Cerebellar cortex (tissue), 1 donor: ENCODE measurements at regions not wholly inside any gene's neighbourhood (a gene's known extent, or its start where the extent isn't known, plus 50 kb on each side); places are given as distances from the start of the nearest gene placed in this dataset.

Experiments
- DNase-seq: peaks from one replicate; pipeline ENCODE4 v3.0.0-alpha.2; 2015; ENCODE audit warnings: low spot score

- DNase-seq, result no peak
Measured at GRCh38 chr5:145708169-145708568, 127.0 kb downstream of the PRELID2 start.

- DNase-seq, result no peak
Measured at GRCh38 chr5:145704724-145705123, 130.4 kb downstream of the PRELID2 start.

- DNase-seq, result no peak
Measured at GRCh38 chr5:145703856-145704255, 131.3 kb downstream of the PRELID2 start.

DNA sequence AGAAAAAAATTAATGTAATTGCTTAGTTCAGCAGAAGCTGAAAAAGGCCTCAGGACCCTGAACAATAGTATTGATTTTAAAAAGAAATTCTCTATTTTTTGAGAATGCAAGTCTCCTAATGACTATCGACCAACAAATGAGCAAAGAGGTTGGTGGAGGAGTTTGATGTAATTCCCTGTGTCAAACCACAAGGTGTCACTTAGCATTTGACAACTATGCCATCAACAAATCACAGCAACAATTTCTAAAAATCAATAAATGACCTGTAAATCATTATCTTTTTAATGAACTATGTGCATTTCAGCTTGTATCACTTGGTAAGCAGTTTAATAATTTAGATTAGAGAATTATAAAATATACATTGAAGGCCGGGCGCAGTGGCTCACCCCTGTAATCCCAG, 133.7 kb downstream of the PRELID2 start:
- DNase-seq, result no peak

GRCh38 chr5:145699846-145700245, 135.3 kb downstream of the PRELID2 start:
- DNase-seq, result no peak

DNA sequence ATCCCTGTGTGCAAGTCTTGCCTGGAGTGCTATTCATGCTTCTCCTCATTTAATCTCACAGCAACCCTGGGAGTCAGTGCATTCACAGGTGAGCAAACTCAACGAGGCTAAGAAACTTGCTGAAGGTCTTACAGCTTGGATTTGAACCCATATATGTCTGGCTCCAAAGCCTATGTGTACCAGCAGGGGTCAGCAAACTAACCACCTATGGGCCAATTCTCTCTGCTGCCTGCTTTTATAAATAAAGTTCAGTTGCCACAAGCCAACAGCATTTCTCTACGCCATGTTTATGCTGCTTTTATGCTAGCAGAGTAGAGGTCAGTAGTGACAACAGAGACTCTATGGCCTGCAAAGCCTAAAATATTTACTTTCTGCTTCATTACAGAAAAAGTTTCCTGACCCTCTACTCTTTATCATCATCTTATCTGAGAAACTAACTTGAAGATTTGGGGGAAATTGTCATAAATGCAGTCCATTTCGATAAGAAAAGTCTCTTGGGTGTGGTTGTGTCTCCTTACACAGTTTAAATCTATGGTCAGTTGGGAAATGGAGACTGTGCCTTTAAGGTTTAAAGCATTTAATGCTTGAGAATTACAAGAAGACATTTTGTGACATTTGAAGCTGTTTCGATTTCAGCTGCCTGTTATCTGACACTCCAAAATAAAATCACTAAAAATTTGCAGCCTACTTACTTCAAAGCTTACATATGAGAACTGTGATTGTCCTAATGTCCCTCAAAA, 137.7 kb downstream of the PRELID2 start:
- peak; percentile 26 for DNase-seq

GRCh38 chr5:145689235-145689634, 145.9 kb downstream of the PRELID2 start:
- DNase-seq, result no peak

- DNase-seq, result no peak
Measured at GRCh38 chr5:145687943-145688342, 147.2 kb downstream of the PRELID2 start.

GRCh38 chr5:145685417-145685816, 149.7 kb downstream of the PRELID2 start:
- no peak for DNase-seq

GRCh38 chr5:145683431-145683830, 151.7 kb downstream of the PRELID2 start:
- DNase-seq, result no peak

DNA sequence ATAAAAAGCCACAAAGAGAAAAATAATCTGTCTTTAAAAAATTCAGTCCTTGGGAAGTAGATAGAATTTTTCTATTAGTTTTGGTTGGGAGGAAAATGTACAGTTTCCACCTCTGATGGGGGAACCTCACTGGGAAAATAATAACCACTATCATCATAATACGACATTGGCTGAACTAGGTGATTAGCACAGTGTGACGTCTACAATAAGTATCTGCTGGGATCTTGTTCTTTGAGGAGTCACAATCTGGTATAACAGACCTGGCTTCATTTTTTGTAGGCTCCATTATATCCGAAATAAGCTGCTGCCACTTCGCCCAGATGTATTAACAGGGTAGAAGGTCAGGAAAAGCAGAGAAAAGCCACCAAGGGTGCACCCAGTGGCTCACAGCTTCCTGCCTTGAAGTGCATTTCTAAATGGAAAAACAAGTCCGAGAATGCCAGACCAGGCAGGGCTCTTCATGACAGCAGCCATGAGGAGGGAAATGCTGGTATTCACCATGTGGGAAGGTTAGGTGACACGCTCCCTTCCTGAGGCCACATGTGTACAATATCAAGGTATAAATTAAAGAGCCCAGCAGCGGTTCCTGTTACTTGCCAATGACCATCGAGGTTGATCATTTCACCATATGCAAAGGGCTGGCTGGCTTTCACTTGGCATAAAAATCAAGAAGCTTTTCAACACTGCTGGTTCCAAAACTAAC, 152.8 kb downstream of the PRELID2 start:
- DNase-seq, result no peak

- DNase-seq, result peak; percentile 45
Measured at GRCh38 chr5:145681686-145682085, 153.5 kb downstream of the PRELID2 start.

- DNase-seq, result no peak
Measured at GRCh38 chr5:145681216-145681615, 153.9 kb downstream of the PRELID2 start.

- no peak for DNase-seq
Measured at GRCh38 chr5:145680767-145681166, 154.4 kb downstream of the PRELID2 start.

DNA sequence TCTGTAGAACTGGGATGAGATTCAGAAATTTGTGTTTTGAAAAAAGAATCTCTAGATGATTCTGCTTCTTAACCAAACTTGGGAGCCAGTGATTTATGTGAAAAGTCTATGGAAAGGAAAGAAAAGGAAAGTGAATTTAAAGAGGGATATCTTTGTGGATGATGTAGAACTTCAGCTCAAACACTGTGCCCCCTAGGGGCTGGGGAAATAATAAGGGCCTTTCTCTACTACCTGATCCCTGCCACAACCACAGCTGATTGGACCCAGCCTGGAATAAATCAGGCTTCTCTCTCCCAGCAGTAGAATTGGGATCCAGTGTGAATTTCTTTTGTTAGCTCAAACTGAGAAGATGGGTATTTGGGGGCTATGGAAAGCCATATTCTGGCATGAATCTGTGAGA, 155.0 kb downstream of the PRELID2 start:
- peak; percentile 6 for DNase-seq

- no peak for DNase-seq
Measured at GRCh38 chr5:145678255-145678654, 156.9 kb downstream of the PRELID2 start.

GRCh38 chr5:145673786-145674185, 161.4 kb downstream of the PRELID2 start:
- DNase-seq, result no peak

- no peak for DNase-seq
Measured at GRCh38 chr5:145668714-145669113, 166.4 kb downstream of the PRELID2 start.

DNA sequence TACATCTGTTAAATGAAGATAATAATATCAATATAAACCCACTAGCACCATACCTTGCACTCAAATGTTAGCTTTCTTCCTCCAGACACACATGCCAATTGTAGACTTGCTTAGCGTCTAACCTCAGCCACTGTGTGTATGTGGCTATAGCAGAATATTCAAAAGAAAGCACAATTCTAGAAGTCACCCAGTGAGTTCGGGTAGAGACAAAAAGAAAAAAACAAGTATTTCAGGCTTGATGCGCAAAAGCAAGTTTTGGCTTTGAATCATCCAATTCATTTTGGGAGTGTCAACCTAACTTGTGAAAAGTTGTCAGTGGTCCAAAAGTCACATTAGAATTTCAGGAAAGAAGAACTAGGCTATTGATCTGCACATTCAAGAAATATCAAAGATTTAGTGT, 167.4 kb downstream of the PRELID2 start:
- DNase-seq, result no peak

GRCh38 chr5:145666591-145666990, 168.6 kb downstream of the PRELID2 start:
- no peak for DNase-seq

GRCh38 chr5:145661737-145662485, 173.2 kb downstream of the PRELID2 start:
- DNase-seq, result no peak

GRCh38 chr5:145660897-145661640, 174.1 kb downstream of the PRELID2 start:
- DNase-seq, result no peak
